ENCODE measurements at regions not wholly inside any gene's neighbourhood (a gene's known extent, or its start where the extent isn't known, plus 50 kb on each side); places are given as distances from the start of the nearest gene placed in this dataset.

- no peak overlapping the region for H3K27ac Mint-ChIP-seq
- no peaks in the 10 kb centered on the region for H3K36me3 Mint-ChIP-seq (ENCODE audit: low read depth)
- H3K9me3 Mint-ChIP-seq: no peaks in the 10 kb centered on the region
- no peaks in the 10 kb centered on the region for H3K27me3 Mint-ChIP-seq (ENCODE audit: low read depth)
- H3K4me3 Mint-ChIP-seq: no peak overlapping the region
- H3K4me1 Mint-ChIP-seq (ENCODE audit: low read depth): peaks cover 3% of the 10 kb centered on the region
These were observed 323.4 kb upstream of the PKDCC start for GRCh38 chr2:41724465-41724864.

GRCh38 chr2:41725901-41726300 lies 321.9 kb upstream of the PKDCC start:
- H3K4me3 Mint-ChIP-seq: no peak overlapping the region
- no peaks in the 10 kb centered on the region for H3K36me3 Mint-ChIP-seq (ENCODE audit: low read depth)
- no peak overlapping the region for H3K27ac Mint-ChIP-seq
- H3K9me3 Mint-ChIP-seq: no peaks in the 10 kb centered on the region
- no peaks in the 10 kb centered on the region for H3K27me3 Mint-ChIP-seq (ENCODE audit: low read depth)
- H3K4me1 Mint-ChIP-seq (ENCODE audit: low read depth): peaks cover 3% of the 10 kb centered on the region

DNA sequence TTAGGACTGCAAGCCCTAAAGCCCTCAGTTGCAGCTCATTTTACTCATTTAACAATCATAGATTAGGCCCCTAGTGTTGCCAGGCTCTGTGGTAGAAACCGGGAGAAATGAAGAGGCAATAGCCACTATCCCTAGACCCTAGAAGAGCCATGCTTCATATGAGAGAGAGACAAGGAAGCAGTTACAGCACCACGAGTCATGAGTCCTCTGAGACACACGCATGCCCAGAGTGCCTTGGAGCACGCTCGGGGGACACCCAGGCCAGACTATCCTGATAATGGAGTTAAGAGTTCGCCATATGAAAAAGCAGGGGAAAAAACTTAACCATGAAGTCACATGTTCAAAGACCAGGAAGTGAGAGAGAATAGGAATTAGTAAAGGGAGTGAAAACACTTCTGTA lies 321.5 kb upstream of the PKDCC start:
- H3K4me3 Mint-ChIP-seq: no peak overlapping the region
- peaks cover 3% of the 10 kb centered on the region for H3K4me1 Mint-ChIP-seq (ENCODE audit: low read depth)
- no peaks in the 10 kb centered on the region for H3K27me3 Mint-ChIP-seq (ENCODE audit: low read depth)
- no peak overlapping the region for H3K27ac Mint-ChIP-seq
- no peaks in the 10 kb centered on the region for H3K9me3 Mint-ChIP-seq
- no peaks in the 10 kb centered on the region for H3K36me3 Mint-ChIP-seq (ENCODE audit: low read depth)

DNA sequence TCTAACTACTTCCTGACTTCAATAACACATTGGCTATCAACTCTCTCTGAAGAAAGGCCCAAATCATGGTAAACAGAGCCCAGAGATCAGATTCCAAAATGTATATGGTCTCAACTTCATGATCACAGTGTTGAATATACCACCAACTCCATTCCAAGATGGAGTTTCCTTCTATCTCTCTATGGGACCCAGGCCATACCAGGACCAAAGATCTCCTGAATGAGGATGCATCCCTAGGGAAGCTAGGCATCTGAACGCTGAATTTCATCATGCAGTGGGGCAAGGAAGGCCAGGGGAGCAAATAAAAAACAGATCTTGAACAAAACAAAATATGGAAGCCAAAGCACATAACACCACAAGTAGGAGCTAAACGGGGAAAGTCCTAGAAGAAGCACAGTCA lies 320.7 kb upstream of the PKDCC start:
- Mint-ChIP-seq H3K27ac (no peak overlapping the region), H3K4me1 (ENCODE audit: low read depth) (peaks cover 3% of the 10 kb centered on the region), H3K27me3 (ENCODE audit: low read depth) (no peaks in the 10 kb centered on the region), H3K4me3 (no peak overlapping the region), H3K9me3 (no peaks in the 10 kb centered on the region), H3K36me3 (ENCODE audit: low read depth) (no peaks in the 10 kb centered on the region)

DNA sequence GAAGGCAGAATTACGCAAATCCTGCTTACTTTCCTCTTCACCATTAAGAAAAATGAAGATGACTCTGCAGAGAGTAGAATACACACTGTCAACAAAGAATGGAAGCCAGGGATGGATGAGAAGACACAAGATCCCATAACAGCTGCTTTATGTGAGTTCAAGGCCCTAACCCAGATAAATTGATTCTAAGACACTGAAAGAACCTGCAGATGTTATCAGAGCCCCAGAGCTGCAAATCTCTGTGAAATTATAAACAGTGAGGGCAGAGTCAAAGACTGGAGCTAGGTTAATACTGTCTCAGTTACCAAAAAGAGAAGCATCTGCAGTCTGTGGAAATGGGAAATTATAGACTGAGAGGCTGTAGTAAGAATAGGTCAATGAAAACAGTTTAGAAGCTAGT lies 320.1 kb upstream of the PKDCC start:
- no peaks in the 10 kb centered on the region for H3K27me3 Mint-ChIP-seq (ENCODE audit: low read depth)
- H3K9me3 Mint-ChIP-seq: no peaks in the 10 kb centered on the region
- H3K4me3 Mint-ChIP-seq: no peak overlapping the region
- no peak overlapping the region for H3K27ac Mint-ChIP-seq
- H3K4me1 Mint-ChIP-seq (ENCODE audit: low read depth): peaks cover 2% of the 10 kb centered on the region
- H3K36me3 Mint-ChIP-seq (ENCODE audit: low read depth): no peaks in the 10 kb centered on the region

DNA sequence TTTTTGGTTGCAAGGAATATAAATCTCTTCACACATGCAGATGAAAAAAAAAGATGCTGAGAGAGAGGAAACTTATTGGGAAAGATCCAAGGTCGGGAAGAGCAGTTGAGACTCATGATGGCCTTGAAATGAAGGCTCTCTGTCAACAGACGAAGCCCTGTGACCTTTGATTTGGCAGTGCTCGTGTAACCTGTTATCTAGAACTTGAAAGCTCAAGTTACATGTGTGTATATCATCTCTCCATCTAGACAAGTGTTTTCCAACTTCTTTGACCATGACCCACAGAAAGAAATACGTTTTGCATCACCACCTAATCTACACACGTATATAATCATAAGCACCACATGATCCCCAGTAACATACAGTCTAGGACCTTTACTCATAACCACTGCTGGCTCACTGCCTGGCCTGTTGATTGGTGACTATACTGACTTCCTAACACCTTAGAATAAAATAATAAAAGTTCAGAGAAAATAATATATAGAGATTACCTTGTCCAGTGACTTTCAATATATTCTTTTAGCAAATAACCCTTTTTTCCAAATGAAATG lies 319.0 kb upstream of the PKDCC start:
- no peaks in the 10 kb centered on the region for H3K4me1 Mint-ChIP-seq (ENCODE audit: low read depth)
- H3K4me3 Mint-ChIP-seq: no peak overlapping the region
- H3K27me3 Mint-ChIP-seq (ENCODE audit: low read depth): no peaks in the 10 kb centered on the region
- H3K9me3 Mint-ChIP-seq: no peaks in the 10 kb centered on the region
- no peaks in the 10 kb centered on the region for H3K36me3 Mint-ChIP-seq (ENCODE audit: low read depth)
- no peak overlapping the region for H3K27ac Mint-ChIP-seq

- no peaks in the 10 kb centered on the region for H3K4me1 Mint-ChIP-seq (ENCODE audit: low read depth)
- H3K4me3 Mint-ChIP-seq: no peak overlapping the region
- H3K36me3 Mint-ChIP-seq (ENCODE audit: low read depth): no peaks in the 10 kb centered on the region
- no peak overlapping the region for H3K27ac Mint-ChIP-seq
- no peaks in the 10 kb centered on the region for H3K27me3 Mint-ChIP-seq (ENCODE audit: low read depth)
- H3K9me3 Mint-ChIP-seq: no peaks in the 10 kb centered on the region
These were observed 317.9 kb upstream of the PKDCC start for GRCh38 chr2:41729800-41730364.

GRCh38 chr2:41735006-41735405 lies 312.8 kb upstream of the PKDCC start:
- no peaks in the 10 kb centered on the region for H3K9me3 Mint-ChIP-seq
- no peaks in the 10 kb centered on the region for H3K4me1 Mint-ChIP-seq (ENCODE audit: low read depth)
- H3K36me3 Mint-ChIP-seq (ENCODE audit: low read depth): no peaks in the 10 kb centered on the region
- no peak overlapping the region for H3K27ac Mint-ChIP-seq
- no peaks in the 10 kb centered on the region for H3K27me3 Mint-ChIP-seq (ENCODE audit: low read depth)
- H3K4me3 Mint-ChIP-seq: no peak overlapping the region

GRCh38 chr2:41735476-41735875 lies 312.3 kb upstream of the PKDCC start:
- Mint-ChIP-seq H3K4me3 (no peak overlapping the region), H3K27ac (no peak overlapping the region), H3K4me1 (ENCODE audit: low read depth) (no peaks in the 10 kb centered on the region), H3K36me3 (ENCODE audit: low read depth) (no peaks in the 10 kb centered on the region), H3K27me3 (ENCODE audit: low read depth) (no peaks in the 10 kb centered on the region), H3K9me3 (no peaks in the 10 kb centered on the region)

DNA sequence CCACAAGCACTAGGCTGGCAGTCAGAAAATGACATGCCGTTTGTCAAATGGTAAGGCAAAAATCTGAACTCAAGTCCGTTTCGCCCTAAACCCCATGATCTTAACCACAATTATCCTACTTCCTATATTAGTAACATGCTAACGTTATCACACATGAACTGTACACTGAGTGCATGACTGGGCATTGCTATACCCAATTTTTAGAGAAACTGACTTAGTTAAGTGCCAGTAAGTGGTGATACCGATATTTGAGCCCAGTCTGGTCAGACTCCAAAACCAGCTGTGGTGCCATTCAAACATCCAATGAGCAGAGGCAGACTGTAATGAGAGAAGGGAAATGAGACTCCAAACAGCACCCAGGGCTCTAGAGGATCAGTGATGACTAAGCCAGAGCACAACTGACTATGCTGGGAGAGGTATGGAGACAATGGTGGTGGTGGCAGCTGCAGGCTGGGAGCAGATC lies 311.7 kb upstream of the PKDCC start:
- Mint-ChIP-seq H3K4me1 (ENCODE audit: low read depth) (no peaks in the 10 kb centered on the region), H3K27ac (no peak overlapping the region), H3K9me3 (no peaks in the 10 kb centered on the region), H3K27me3 (ENCODE audit: low read depth) (no peaks in the 10 kb centered on the region), H3K4me3 (no peak overlapping the region), H3K36me3 (ENCODE audit: low read depth) (no peaks in the 10 kb centered on the region)

DNA sequence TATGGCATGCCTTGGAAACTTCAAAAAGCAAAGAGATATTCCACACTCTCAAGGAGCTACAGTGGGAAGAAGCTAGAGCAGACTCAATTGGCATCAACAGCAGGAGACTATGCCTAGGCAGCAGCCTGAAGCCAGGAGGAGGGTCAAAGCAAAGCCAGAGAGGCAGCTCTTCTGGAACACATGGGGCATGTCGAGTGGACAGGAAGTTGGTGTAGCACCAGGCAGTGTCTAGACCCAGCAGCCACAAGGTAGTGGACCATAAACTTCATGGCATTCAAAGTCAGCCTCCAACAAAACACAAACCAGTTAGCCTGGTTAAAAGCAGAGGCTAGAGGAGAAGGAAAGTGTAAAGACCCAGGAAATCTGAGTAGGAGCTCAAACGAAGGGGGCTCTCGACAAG lies 311.2 kb upstream of the PKDCC start:
- Mint-ChIP-seq H3K4me3 (no peak overlapping the region), H3K27me3 (ENCODE audit: low read depth) (no peaks in the 10 kb centered on the region), H3K9me3 (no peaks in the 10 kb centered on the region), H3K27ac (no peak overlapping the region), H3K36me3 (ENCODE audit: low read depth) (no peaks in the 10 kb centered on the region), H3K4me1 (ENCODE audit: low read depth) (no peaks in the 10 kb centered on the region)

DNA sequence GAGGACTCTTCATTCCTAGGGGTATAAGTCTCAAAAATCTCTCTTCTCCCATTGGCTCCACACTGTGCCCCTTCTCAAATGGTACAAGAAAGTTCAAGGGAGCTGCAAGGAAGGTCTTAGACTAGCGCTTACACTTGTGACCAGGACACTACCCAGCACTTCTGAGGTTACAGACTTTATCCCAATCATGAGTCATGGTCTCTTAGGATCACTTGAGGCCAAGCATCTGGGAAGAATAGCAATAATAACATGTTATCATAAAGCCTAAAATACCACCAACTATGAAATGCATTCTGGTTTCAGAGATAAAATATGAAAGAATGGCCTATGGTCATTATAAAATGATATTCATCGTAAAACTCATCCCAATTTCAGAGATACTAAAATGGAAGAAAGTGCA lies 309.9 kb upstream of the PKDCC start:
- H3K27me3 Mint-ChIP-seq (ENCODE audit: low read depth): no peaks in the 10 kb centered on the region
- no peak overlapping the region for H3K4me3 Mint-ChIP-seq
- no peak overlapping the region for H3K27ac Mint-ChIP-seq
- no peaks in the 10 kb centered on the region for H3K4me1 Mint-ChIP-seq (ENCODE audit: low read depth)
- H3K36me3 Mint-ChIP-seq (ENCODE audit: low read depth): no peaks in the 10 kb centered on the region
- no peaks in the 10 kb centered on the region for H3K9me3 Mint-ChIP-seq

GRCh38 chr2:41741951-41742595 lies 305.7 kb upstream of the PKDCC start:
- H3K4me3 Mint-ChIP-seq: no peak overlapping the region
- H3K4me1 Mint-ChIP-seq (ENCODE audit: low read depth): no peaks in the 10 kb centered on the region
- no peaks in the 10 kb centered on the region for H3K27me3 Mint-ChIP-seq (ENCODE audit: low read depth)
- H3K36me3 Mint-ChIP-seq (ENCODE audit: low read depth): no peaks in the 10 kb centered on the region
- H3K27ac Mint-ChIP-seq: no peak overlapping the region
- peaks cover 3% of the 10 kb centered on the region for H3K9me3 Mint-ChIP-seq

- Mint-ChIP-seq H3K4me3 (no peak overlapping the region), H3K9me3 (peaks cover 3% of the 10 kb centered on the region), H3K27me3 (ENCODE audit: low read depth) (no peaks in the 10 kb centered on the region), H3K27ac (no peak overlapping the region), H3K4me1 (ENCODE audit: low read depth) (no peaks in the 10 kb centered on the region), H3K36me3 (ENCODE audit: low read depth) (no peaks in the 10 kb centered on the region)
These were observed 304.5 kb upstream of the PKDCC start for GRCh38 chr2:41743324-41743723.

- Mint-ChIP-seq H3K27me3 (ENCODE audit: low read depth) (no peaks in the 10 kb centered on the region), H3K4me3 (no peak overlapping the region), H3K9me3 (peaks cover 4% of the 10 kb centered on the region), H3K27ac (no peak overlapping the region), H3K36me3 (ENCODE audit: low read depth) (no peaks in the 10 kb centered on the region), H3K4me1 (ENCODE audit: low read depth) (no peaks in the 10 kb centered on the region)
These were observed 297.0 kb upstream of the PKDCC start for GRCh38 chr2:41750829-41751228.

All from T-helper 1 cell treated with Interleukin-12 subunit alpha and Interleukin-12 subunit beta and Interleukin-4 antibody, amounts not matched to agents 30 μg/mL and 1 μg/mL, for 36 hours (primary cell).